ENCODE measurements at regions not wholly inside any gene's neighbourhood (a gene's known extent, or its start where the extent isn't known, plus 50 kb on each side); places are given as distances from the start of the nearest gene placed in this dataset.

- no peak overlapping the region for H3K9ac ChIP-seq (ENCODE audit: insufficient read depth, low read depth, low read length)
- no peaks in the 10 kb centered on the region for H3K4me1 ChIP-seq (ENCODE audit: insufficient read depth, low read length)
- DNase-seq (ENCODE audit: low spot score) (no peak), FAIRE-seq (no peak), ATAC-seq (no peak)
- no peaks in the 10 kb centered on the region for H3K9me3 ChIP-seq (ENCODE audit: low read length)
- no peak overlapping the region for H3K4me2 ChIP-seq (ENCODE audit: low read depth, low read length)
- H2AFZ ChIP-seq (ENCODE audit: low read length) = no peak overlapping the region
- no peaks in the 10 kb centered on the region for H3K79me2 ChIP-seq (ENCODE audit: insufficient read depth, low read length)
- 44% methylated on average over 10 of the region's 10 CpGs for WGBS (ENCODE audit: low lambda C conversion rate)
- H3K36me3 ChIP-seq (replicated peaks in 1 of 2; ENCODE audit: control insufficient read depth in 1 of 2, insufficient read depth in 2 of 2, low read length in 2 of 2) = no peaks in the 10 kb centered on the region
- POLR2A ChIA-PET = interaction anchor here (0.8 kb wide), 1 partner anchor 215 kb away, joined by 3 read pairs; no protein-coding TSS in a partner anchor
- CTCF ChIA-PET (ENCODE audit: low intra/inter-chr PET ratio, low total read pairs) = no interaction called here
- H3K27me3 ChIP-seq (ENCODE audit: control insufficient read depth in 1 of 2, insufficient read depth in 2 of 2, low read length in 2 of 2) = no peaks in the 10 kb centered on the region
- no TSS peak for BruUV-seq (replicated peaks)
- in situ Hi-C loops (cut with HindIII; ENCODE audit: extremely low pct_ligation_motif_present, low pct_unique_long_range_greater_than_20kb) = no loop called here
- no peaks in the 10 kb centered on the region for H4K20me1 ChIP-seq (ENCODE audit: insufficient read depth, low read length)
- no peak overlapping the region for H3K4me3 ChIP-seq (replicated peaks in 1 of 3; ENCODE audit: insufficient read depth in 1 of 3, low read depth in 2 of 3, low read length in 3 of 3)
- H3K27ac ChIP-seq (ENCODE audit: extremely low read length, insufficient read depth, low read length) = no peak overlapping the region
- intact Hi-C loops (cut with micrococcal nuclease; ENCODE audit: unreplicated experiment) = no loop called here
- TF ChIP-seq ZNF205 (CRISPR knock-in tag; IDR thresholded peaks at IDR 0.05) (no peak), SCMH1 (CRISPR knock-in tag; IDR thresholded peaks at IDR 0.05; ENCODE audit: borderline replicate concordance) (no peak), ZBTB44 (CRISPR knock-in tag; IDR thresholded peaks at IDR 0.05) (no peak), TAF1 (CRISPR knock-in tag; IDR thresholded peaks at IDR 0.05) (no peak), ZNF484 (CRISPR knock-in tag; IDR thresholded peaks at IDR 0.05; ENCODE audit: borderline replicate concordance, low read depth) (no peak), HMG20A (CRISPR knock-in tag; IDR thresholded peaks at IDR 0.05; ENCODE audit: borderline replicate concordance) (no peak), TBX3 (IDR thresholded peaks at IDR 0.05; ENCODE audit: borderline replicate concordance) (no peak), GABPB1 (CRISPR knock-in tag; IDR thresholded peaks at IDR 0.05) (no peak), TOPORS (CRISPR knock-in tag; IDR thresholded peaks at IDR 0.05) (no peak), ZFP90 (CRISPR knock-in tag; IDR thresholded peaks at IDR 0.05; ENCODE audit: borderline replicate concordance) (no peak), ZNF235 (CRISPR knock-in tag; IDR thresholded peaks at IDR 0.05; ENCODE audit: borderline replicate concordance) (no peak), DPF2 (CRISPR knock-in tag; IDR thresholded peaks at IDR 0.05; ENCODE audit: borderline replicate concordance, low read depth) (no peak)
- TF ChIP-seq, protein P1, sequence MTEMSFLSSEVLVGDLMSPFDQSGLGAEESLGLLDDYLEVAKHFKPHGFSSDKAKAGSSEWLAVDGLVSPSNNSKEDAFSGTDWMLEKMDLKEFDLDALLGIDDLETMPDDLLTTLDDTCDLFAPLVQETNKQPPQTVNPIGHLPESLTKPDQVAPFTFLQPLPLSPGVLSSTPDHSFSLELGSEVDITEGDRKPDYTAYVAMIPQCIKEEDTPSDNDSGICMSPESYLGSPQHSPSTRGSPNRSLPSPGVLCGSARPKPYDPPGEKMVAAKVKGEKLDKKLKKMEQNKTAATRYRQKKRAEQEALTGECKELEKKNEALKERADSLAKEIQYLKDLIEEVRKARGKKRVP (CRISPR knock-in tag; IDR thresholded peaks at IDR 0.05) = no peak
- TF ChIP-seq, protein P2, sequence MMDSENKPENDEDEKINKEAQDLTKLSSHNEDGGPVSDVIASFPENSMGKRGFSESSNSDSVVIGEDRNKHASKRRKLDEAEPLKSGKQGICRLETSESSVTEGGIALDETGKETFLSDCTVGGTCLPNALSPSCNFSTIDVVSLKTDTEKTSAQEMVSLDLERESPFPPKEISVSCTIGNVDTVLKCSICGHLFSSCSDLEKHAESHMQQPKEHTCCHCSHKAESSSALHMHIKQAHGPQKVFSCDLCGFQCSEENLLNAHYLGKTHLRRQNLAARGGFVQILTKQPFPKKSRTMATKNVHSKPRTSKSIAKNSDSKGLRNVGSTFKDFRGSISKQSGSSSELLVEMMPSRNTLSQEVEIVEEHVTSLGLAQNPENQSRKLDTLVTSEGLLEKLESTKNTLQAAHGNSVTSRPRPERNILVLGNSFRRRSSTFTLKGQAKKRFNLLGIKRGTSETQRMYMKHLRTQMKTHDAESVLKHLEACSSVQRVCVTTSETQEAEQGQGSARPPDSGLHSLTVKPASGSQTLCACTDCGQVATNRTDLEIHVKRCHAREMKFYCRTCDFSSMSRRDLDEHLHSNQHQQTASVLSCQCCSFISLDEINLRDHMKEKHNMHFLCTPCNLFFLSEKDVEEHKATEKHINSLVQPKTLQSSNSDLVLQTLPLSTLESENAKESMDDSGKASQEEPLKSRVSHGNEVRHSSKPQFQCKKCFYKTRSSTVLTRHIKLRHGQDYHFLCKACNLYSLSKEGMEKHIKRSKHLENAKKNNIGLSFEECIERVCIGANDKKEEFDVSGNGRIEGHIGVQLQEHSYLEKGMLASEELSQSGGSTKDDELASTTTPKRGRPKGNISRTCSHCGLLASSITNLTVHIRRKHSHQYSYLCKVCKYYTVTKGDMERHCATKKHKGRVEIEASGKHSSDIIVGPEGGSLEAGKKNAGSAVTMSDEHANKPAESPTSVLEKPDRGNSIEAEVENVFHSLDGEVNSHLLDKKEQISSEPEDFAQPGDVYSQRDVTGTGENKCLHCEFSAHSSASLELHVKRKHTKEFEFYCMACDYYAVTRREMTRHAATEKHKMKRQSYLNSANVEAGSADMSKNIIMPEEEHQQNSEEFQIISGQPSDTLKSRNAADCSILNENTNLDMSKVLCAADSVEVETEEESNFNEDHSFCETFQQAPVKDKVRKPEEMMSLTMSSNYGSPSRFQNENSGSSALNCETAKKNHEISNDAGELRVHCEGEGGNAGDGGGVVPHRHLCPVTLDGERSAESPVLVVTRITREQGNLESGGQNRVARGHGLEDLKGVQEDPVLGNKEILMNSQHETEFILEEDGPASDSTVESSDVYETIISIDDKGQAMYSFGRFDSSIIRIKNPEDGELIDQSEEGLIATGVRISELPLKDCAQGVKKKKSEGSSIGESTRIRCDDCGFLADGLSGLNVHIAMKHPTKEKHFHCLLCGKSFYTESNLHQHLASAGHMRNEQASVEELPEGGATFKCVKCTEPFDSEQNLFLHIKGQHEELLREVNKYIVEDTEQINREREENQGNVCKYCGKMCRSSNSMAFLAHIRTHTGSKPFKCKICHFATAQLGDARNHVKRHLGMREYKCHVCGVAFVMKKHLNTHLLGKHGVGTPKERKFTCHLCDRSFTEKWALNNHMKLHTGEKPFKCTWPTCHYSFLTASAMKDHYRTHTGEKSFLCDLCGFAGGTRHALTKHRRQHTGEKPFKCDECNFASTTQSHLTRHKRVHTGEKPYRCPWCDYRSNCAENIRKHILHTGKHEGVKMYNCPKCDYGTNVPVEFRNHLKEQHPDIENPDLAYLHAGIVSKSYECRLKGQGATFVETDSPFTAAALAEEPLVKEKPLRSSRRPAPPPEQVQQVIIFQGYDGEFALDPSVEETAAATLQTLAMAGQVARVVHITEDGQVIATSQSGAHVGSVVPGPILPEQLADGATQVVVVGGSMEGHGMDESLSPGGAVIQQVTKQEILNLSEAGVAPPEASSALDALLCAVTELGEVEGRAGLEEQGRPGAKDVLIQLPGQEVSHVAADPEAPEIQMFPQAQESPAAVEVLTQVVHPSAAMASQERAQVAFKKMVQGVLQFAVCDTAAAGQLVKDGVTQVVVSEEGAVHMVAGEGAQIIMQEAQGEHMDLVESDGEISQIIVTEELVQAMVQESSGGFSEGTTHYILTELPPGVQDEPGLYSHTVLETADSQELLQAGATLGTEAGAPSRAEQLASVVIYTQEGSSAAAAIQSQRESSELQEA (CRISPR knock-in tag; IDR thresholded peaks at IDR 0.05; ENCODE audit: not compliant biosample characterization) = no peak
Observed at GRCh38 chr5:88483964-88484672, 215.5 kb upstream of the TMEM161B start.
